Fibroblast of villous mesenchyme (primary cell): ENCODE measurements at regions not wholly inside any gene's neighbourhood (a gene's known extent, or its start where the extent isn't known, plus 50 kb on each side); places are given as distances from the start of the nearest gene placed in this dataset.
"Not testable (repeated sequence)": the region's sequence is repeated elsewhere in the genome, so short reads cannot be mapped to it uniquely, and the experiment has no call there.

Experiments used
- DNase-seq: peaks from one replicate; pipeline ENCODE4 v3.0.0-alpha.2; 2010; ENCODE audit warnings: low read depth
- H3K4me3 ChIP-seq: 2 replicates; pipeline ENCODE4 v1.5.1; 2011; ENCODE audit warnings: low read depth, mild to moderate bottlenecking, low read length
- CTCF ChIP-seq: IDR thresholded peaks from 2 replicates; pipeline ENCODE4 v1.5.1; 2012; ENCODE audit warnings: low read depth, mild to moderate bottlenecking, low read length; ENCODE audit not compliant: insufficient read depth

GRCh38 chr3:34511891-34512290 lies 713.5 kb downstream of the PDCD6IP start:
- DNase-seq = no peak
- no peak for TF ChIP-seq CTCF
- H3K4me3 ChIP-seq = no peak overlapping the region

GRCh38 chr3:34519008-34519407 lies 720.6 kb downstream of the PDCD6IP start:
- not testable (repeated sequence) for DNase-seq, H3K4me3 ChIP-seq

- DNase-seq = no peak
- no peak for TF ChIP-seq CTCF
- no peak overlapping the region for H3K4me3 ChIP-seq
These were observed 732.7 kb downstream of the PDCD6IP start for GRCh38 chr3:34531156-34531555.

GRCh38 chr3:34533451-34533850 lies 735.0 kb downstream of the PDCD6IP start:
- no peak for TF ChIP-seq CTCF
- no peak for DNase-seq
- no peak overlapping the region for H3K4me3 ChIP-seq

- no peak for TF ChIP-seq CTCF
These were observed 735.6 kb downstream of the PDCD6IP start for GRCh38 chr3:34534013-34534412.

GRCh38 chr3:34544136-34544535 lies 745.7 kb downstream of the PDCD6IP start:
- no peak for DNase-seq
- H3K4me3 ChIP-seq = no peak overlapping the region
- TF ChIP-seq CTCF = no peak

More at GRCh38 chr3:34534013-34534412, 735.6 kb downstream of the PDCD6IP start:
- DNase-seq = no peak
- no peak overlapping the region for H3K4me3 ChIP-seq

- H3K4me3 ChIP-seq = no peak overlapping the region
- no peak for DNase-seq
- TF ChIP-seq CTCF = no peak
These were observed 749.0 kb downstream of the PDCD6IP start for GRCh38 chr3:34547297-34547920.
